HG02938 (cell line): ENCODE measurements at regions not wholly inside any gene's neighbourhood (a gene's known extent, or its start where the extent isn't known, plus 50 kb on each side); places are given as distances from the start of the nearest gene placed in this dataset.

ENCODE experiments used
- ATAC-seq: cut with Tn5 transposase; IDR thresholded peaks from one replicate; pipeline ENCODE4 v1.9.1; 2021; ENCODE audit warnings: mild to moderate bottlenecking, moderate library complexity; ENCODE audit not compliant: unreplicated experiment

GRCh38 chr2:126177479-126177878, 478.5 kb upstream of the GYPC start:
- ATAC-seq: no peak

- no peak for ATAC-seq
These were observed 468.3 kb upstream of the GYPC start for GRCh38 chr2:126187668-126188067.

- no peak for ATAC-seq
These were observed 466.4 kb upstream of the GYPC start for GRCh38 chr2:126189527-126189926.

GRCh38 chr2:126200538-126200937, 455.4 kb upstream of the GYPC start:
- ATAC-seq: no peak

GRCh38 chr2:126208266-126208665, 447.7 kb upstream of the GYPC start:
- ATAC-seq: no peak

GRCh38 chr2:126212735-126213134, 443.2 kb upstream of the GYPC start:
- no peak for ATAC-seq

- ATAC-seq: no peak
These were observed 436.9 kb upstream of the GYPC start for GRCh38 chr2:126219081-126219480.

- ATAC-seq: no peak
These were observed 435.6 kb upstream of the GYPC start for GRCh38 chr2:126220331-126220730.

GRCh38 chr2:126221506-126221905, 434.5 kb upstream of the GYPC start:
- no peak for ATAC-seq

GRCh38 chr2:126222278-126222677, 433.7 kb upstream of the GYPC start:
- ATAC-seq: no peak

GRCh38 chr2:126224776-126225175, 431.2 kb upstream of the GYPC start:
- ATAC-seq: no peak

GRCh38 chr2:126227250-126227649, 428.7 kb upstream of the GYPC start:
- no peak for ATAC-seq

GRCh38 chr2:126228531-126228930, 427.4 kb upstream of the GYPC start:
- ATAC-seq: no peak

- ATAC-seq: no peak
These were observed 417.7 kb upstream of the GYPC start for GRCh38 chr2:126238251-126238650.

- ATAC-seq: no peak
These were observed 416.5 kb upstream of the GYPC start for GRCh38 chr2:126239320-126239955.

- no peak for ATAC-seq
These were observed 415.0 kb upstream of the GYPC start for GRCh38 chr2:126241001-126241400.

- no peak for ATAC-seq
These were observed 414.5 kb upstream of the GYPC start for GRCh38 chr2:126241411-126241810.

- no peak for ATAC-seq
These were observed 411.0 kb upstream of the GYPC start for GRCh38 chr2:126244937-126245336.

- ATAC-seq: no peak
These were observed 402.3 kb upstream of the GYPC start for GRCh38 chr2:126253669-126254068.

GRCh38 chr2:126264625-126265024, 391.3 kb upstream of the GYPC start:
- no peak for ATAC-seq

- no peak for ATAC-seq
These were observed 386.0 kb upstream of the GYPC start for GRCh38 chr2:126269911-126270310.

- ATAC-seq: no peak
These were observed 385.4 kb upstream of the GYPC start for GRCh38 chr2:126270587-126270986.

- no peak for ATAC-seq
These were observed 383.6 kb upstream of the GYPC start for GRCh38 chr2:126272401-126272800.
